ENCODE measurements at regions not wholly inside any gene's neighbourhood (a gene's known extent, or its start where the extent isn't known, plus 50 kb on each side); places are given as distances from the start of the nearest gene placed in this dataset.
A peak's percentile ranks its signal among the peaks of the same experiment; 100 is the strongest.

DNA sequence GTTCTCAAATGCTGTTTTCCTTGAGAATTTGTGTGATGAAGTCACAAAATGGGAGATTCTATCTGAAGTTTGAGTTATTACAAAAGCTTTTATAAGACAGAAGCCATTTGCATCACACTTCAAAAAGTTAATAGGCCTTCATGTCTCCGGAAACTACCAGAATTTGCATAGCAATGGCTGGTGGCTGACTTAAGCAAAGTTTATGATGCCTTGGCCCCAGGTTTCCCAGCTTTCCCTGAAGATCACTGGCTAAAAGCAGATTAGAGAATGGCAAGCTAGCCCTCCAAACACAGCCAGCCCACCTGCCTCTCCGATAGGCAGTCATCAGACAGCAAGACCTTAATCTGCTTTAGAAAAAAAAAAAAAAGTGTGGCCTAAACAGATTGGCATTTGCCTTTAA, 197.8 kb downstream of the HS3ST1 start:
- H3K4me1 Mint-ChIP-seq, result peaks cover 11% of the 10 kb centered on the region
- H3K36me3 Mint-ChIP-seq, result no peaks in the 10 kb centered on the region
- H3K9me3 Mint-ChIP-seq, result peaks cover 3% of the 10 kb centered on the region
- H3K27ac Mint-ChIP-seq, result no peak overlapping the region
- H3K4me3 Mint-ChIP-seq, result no peak overlapping the region
- no peak for ATAC-seq
- H3K27me3 Mint-ChIP-seq, result no peaks in the 10 kb centered on the region

DNA sequence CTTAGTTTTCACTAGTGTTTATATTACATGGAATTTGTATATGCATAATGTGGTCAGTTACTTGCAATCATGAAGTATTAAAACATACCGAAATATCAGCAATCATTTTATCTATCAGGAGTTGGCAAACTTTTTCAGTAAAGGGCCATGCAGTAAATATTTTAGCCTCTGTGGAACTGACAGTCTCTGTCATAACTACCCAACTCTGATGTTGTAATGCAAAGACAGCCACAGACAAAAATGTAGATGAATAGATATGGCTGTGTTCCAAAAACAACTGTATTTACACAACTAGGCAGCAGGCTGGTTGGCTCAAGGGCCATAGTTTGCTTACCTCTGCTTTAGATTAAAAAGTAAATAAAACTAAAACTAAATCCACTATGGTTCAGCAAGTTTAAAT, 200.2 kb downstream of the HS3ST1 start:
- Mint-ChIP-seq H3K4me3 (no peak overlapping the region), H3K9me3 (no peaks in the 10 kb centered on the region), H3K27ac (no peak overlapping the region), H3K4me1 (peaks cover 11% of the 10 kb centered on the region), H3K27me3 (no peaks in the 10 kb centered on the region), H3K36me3 (no peaks in the 10 kb centered on the region)
- no peak for ATAC-seq

DNA sequence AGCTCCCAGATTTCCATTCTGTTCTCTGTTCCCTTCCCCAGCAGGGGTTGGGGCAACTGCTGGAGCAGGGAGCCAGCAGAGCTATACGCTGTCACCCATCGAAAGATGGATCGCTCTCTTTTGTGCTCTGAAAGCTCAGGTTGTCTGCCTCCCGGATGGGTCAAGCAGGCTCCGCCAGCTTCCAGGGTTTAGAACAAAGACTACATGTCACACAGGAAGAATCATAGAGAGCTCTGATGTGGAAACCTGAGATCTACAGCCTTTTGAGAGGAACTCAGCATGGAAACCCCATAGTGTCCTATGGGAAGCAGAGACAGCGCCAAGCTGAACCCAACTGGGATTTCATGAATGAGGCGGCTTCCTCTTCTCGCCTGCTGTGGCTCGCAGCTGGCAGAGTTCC, 205.4 kb downstream of the HS3ST1 start:
- ATAC-seq, result no peak
- no peak overlapping the region for H3K4me3 Mint-ChIP-seq
- no peaks in the 10 kb centered on the region for H3K9me3 Mint-ChIP-seq
- H3K4me1 Mint-ChIP-seq, result no peaks in the 10 kb centered on the region
- H3K27ac Mint-ChIP-seq, result no peak overlapping the region
- H3K27me3 Mint-ChIP-seq, result no peaks in the 10 kb centered on the region
- H3K36me3 Mint-ChIP-seq, result no peaks in the 10 kb centered on the region

DNA sequence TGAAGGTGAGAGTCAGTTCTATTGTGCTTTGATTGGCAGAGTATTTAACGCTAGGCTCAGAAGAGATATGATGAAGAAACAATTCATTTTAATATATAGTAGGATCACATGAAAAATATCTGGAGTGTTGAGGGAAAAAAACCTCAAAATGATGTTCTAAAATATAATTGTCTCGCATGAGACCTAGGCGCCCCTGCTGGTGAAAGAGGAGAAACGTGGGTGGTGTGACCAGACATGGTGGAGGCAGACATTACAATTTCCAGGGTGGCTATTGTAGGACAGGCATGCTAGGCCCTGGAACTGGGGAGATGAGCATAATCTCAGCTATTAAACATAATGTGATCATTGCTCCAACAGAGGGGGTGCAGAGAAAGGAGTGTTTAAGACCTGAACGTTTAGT, 210.0 kb downstream of the HS3ST1 start:
- no peak for ATAC-seq
- Mint-ChIP-seq H3K27me3 (no peaks in the 10 kb centered on the region), H3K9me3 (no peaks in the 10 kb centered on the region), H3K27ac (no peak overlapping the region), H3K4me1 (no peaks in the 10 kb centered on the region), H3K4me3 (no peak overlapping the region), H3K36me3 (no peaks in the 10 kb centered on the region)

DNA sequence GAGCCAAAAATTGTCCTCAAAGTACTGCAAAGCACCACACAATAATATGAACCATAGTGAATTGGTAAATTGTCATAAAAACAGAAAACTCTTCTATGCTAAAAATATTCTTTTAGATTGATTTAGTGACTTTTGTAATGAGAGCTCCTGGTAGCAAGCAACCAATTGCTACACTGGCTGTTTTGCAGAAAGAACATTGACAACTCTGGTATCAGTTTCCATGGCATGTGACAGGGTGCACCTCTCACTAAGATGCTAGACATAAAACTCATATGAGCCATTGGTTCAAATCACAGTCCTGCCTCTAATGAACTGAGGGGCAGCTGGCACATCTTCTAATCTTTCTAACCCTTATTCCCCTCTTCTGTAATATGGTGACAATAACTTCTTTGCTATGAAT, 212.2 kb downstream of the HS3ST1 start:
- H3K36me3 Mint-ChIP-seq, result no peaks in the 10 kb centered on the region
- ATAC-seq, result no peak

DNA sequence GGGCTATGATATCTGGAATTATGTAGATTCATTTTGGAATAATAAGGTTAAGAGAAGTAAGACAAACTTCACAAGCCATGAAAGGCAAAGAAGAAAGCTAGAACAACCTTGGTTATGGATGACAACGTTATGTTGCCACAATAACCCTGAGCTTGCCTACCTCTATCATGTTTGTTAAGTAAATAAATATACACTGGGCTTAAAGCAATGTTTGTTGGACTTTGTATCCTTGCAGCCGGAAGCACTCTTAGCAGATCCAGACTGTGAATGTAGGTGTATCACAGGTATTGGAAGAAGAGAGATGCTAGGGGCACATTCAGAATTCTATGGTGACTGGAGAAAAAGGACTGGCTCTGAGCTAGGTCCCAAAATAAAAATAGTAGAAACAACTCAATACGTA, 214.4 kb downstream of the HS3ST1 start:
- no peak overlapping the region for H3K4me3 Mint-ChIP-seq
- no peaks in the 10 kb centered on the region for H3K27me3 Mint-ChIP-seq
- no peaks in the 10 kb centered on the region for H3K4me1 Mint-ChIP-seq
- no peaks in the 10 kb centered on the region for H3K36me3 Mint-ChIP-seq
- H3K9me3 Mint-ChIP-seq, result no peaks in the 10 kb centered on the region
- H3K27ac Mint-ChIP-seq, result no peak overlapping the region
- no peak for ATAC-seq

More for the DNA sequence above, 212.2 kb downstream of the HS3ST1 start:
- Mint-ChIP-seq H3K4me3 (no peak overlapping the region), H3K27ac (no peak overlapping the region), H3K4me1 (no peaks in the 10 kb centered on the region), H3K27me3 (no peaks in the 10 kb centered on the region), H3K9me3 (no peaks in the 10 kb centered on the region)

DNA sequence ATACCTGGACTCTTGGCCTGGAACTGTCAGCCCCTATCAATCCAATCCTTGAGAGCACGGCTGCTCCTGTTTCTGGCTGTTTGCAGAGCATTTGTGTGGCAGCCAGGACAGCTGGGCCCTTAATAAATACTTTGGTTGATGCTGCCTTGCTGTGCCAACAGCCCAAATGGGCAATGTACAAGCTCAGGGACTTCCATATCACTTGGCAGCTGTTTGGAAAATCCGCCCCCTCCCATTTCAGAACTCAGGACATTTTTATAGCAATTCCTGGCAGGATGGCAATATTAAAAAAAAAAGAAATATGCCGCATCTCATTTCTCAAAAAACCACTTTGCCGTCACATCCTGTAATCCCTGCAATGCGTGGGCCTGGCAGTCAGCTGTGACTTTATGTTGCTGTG, 218.9 kb downstream of the HS3ST1 start:
- Mint-ChIP-seq H3K4me1 (no peaks in the 10 kb centered on the region), H3K36me3 (peaks cover 6% of the 10 kb centered on the region), H3K9me3 (peaks cover 12% of the 10 kb centered on the region), H3K4me3 (no peak overlapping the region), H3K27ac (no peak overlapping the region), H3K27me3 (no peaks in the 10 kb centered on the region)
- ATAC-seq, result no peak

DNA sequence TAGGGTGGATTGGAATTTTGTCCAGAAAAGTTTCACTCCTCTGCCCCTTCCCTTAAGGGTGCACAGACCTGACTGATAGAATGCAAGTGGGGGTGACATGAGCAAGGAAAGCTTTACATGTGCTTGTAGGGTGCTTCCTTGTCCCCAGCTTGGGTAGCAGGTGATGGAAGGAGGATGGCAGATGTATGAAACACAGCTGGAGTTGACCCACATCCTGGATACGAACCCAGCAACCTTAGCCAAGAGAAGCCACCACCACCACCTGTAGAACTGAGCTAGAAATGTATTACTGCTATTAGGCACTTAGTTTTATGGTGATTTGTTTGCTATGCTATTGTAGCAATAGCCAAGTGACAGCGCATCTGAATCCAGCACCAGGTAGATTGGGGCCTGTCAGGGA, 227.4 kb downstream of the HS3ST1 start:
- peaks cover 2% of the 10 kb centered on the region for H3K9me3 Mint-ChIP-seq
- no peaks in the 10 kb centered on the region for H3K27me3 Mint-ChIP-seq
- no peak overlapping the region for H3K4me3 Mint-ChIP-seq
- no peaks in the 10 kb centered on the region for H3K36me3 Mint-ChIP-seq
- no peak overlapping the region for H3K27ac Mint-ChIP-seq
- no peaks in the 10 kb centered on the region for H3K4me1 Mint-ChIP-seq
- ATAC-seq, result no peak

DNA sequence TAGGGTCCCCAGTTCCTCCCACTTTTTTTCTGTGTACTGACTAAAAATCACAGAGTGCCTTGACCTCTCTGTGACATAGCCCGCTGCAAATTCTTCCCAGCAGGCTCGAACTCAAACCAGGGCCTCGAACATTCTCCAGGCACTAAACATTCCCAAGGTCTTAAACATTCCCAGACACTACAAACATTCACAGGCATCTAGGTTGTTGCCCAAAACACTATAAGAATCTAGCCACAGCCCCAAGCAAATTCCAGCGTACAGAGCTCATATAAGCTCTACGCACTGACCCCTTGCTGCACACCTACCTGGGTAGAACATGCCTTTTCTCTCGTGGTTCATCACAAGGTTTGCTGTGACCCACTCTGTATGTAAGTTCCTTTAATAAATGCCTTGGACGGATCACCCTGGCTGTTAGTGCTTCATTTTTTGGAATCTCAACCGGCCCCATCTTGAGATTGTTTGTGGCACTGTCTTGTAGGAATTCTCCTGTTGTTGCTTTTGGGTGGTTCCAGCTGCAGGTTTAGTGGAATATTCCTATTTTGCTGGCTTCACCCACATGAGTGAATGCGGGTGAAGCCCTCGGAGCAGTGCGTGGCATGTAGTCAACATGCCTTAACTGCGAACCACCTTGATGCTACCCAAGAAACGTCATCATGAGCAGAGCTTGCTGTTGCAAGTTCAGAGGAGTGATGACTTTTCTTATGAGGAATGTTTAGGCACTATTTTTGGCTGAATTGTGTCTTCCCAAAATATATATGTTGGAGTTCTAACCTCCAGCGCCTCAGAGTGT, 230.0 kb downstream of the HS3ST1 start:
- Mint-ChIP-seq H3K36me3 (no peaks in the 10 kb centered on the region), H3K9me3 (no peaks in the 10 kb centered on the region), H3K4me3 (no peak overlapping the region), H3K4me1 (peaks cover 7% of the 10 kb centered on the region), H3K27me3 (no peaks in the 10 kb centered on the region), H3K27ac (no peak overlapping the region)
- no peak for ATAC-seq

DNA sequence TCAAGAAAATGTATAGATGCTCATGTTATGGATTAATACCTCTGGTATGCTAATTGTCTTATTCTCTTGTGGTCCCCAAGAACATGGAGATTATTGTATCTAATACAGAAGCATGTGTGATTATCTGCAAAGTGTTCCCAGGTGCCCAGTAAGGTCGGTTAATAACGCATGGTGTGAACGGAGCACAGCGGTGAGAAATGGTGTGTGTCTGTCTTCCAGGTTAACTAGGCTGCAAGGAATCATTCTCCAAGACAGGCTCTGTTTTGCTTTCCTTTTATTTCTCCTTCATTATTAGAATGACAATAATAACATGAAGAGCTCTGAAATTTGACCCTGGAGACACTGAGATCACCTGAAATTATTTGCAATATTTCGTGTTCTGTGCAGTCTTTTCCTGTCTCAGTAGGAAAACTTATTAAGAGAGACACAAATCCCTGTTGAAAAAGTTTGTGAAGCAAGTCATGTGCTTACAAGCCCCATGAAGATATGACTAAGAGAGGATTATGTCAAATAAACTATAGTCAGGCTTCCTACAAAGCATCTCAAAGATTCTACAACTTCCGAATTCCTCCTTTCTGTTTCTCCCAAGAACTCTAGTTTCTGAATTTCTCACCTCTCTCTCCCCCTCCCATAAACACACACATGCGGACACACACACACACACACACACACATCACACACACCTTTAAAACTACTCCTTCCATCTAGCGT, 230.9 kb downstream of the HS3ST1 start:
- Mint-ChIP-seq H3K9me3 (no peaks in the 10 kb centered on the region), H3K36me3 (peaks cover 2% of the 10 kb centered on the region), H3K27me3 (peaks cover 3% of the 10 kb centered on the region), H3K27ac (no peak overlapping the region), H3K4me3 (no peak overlapping the region), H3K4me1 (peaks cover 7% of the 10 kb centered on the region)
- ATAC-seq, result no peak

DNA sequence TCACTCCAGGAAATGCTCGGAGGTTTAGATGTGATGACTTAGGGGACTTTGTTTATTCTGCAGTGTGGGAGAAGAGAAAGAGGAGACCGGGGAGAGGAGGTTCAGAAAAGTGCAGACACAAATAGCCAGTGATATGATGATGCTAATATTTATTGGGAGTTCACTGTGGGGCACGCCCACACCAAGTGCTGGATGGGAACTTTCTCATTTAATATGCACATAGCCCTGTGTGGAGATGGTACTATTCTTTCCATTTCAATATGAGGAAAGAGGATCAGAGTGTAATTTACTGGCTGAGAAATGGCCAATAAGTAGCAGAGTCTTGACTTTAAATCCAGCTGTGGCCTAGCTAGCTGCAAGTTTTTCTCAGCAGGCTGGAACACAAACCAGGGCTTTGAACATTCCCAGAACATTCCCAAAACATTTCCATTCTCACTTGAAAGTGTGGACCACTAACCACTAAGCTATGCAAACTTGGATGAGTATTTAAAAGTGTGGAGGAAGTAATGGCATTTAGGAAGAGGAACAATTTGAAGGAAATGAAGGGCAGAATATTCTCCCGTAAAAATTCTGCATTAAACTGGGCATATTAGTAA, 231.7 kb downstream of the HS3ST1 start:
- H3K27ac Mint-ChIP-seq, result no peak overlapping the region
- H3K36me3 Mint-ChIP-seq, result peaks cover 6% of the 10 kb centered on the region
- peaks cover 7% of the 10 kb centered on the region for H3K4me1 Mint-ChIP-seq
- ATAC-seq, result no peak
- no peak overlapping the region for H3K4me3 Mint-ChIP-seq
- H3K9me3 Mint-ChIP-seq, result no peaks in the 10 kb centered on the region
- peaks cover 10% of the 10 kb centered on the region for H3K27me3 Mint-ChIP-seq

DNA sequence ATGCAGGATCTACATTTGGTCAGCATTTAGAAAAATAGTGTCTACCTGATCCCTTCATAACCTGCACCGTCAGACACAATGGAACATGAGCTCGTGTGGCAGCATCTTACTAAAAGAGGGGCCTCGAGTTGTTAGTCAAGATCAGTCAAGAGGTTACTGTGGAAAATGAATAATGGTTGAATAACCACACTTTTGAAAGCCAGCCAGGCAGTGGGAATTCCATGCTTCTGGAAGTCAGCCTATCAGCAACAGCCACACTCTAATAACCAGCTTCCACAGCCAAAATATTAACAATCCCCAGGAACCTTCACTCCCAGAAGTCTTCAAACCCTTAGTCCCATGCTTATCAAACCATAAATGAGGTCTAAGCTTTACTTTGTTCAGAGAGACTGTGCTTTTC, 234.3 kb downstream of the HS3ST1 start:
- peaks cover 14% of the 10 kb centered on the region for H3K4me1 Mint-ChIP-seq
- H3K9me3 Mint-ChIP-seq, result peaks cover 3% of the 10 kb centered on the region
- peaks cover 17% of the 10 kb centered on the region for H3K27me3 Mint-ChIP-seq
- no peak for ATAC-seq
- H3K36me3 Mint-ChIP-seq, result peaks cover 6% of the 10 kb centered on the region
- H3K4me3 Mint-ChIP-seq, result no peak overlapping the region
- no peak overlapping the region for H3K27ac Mint-ChIP-seq

DNA sequence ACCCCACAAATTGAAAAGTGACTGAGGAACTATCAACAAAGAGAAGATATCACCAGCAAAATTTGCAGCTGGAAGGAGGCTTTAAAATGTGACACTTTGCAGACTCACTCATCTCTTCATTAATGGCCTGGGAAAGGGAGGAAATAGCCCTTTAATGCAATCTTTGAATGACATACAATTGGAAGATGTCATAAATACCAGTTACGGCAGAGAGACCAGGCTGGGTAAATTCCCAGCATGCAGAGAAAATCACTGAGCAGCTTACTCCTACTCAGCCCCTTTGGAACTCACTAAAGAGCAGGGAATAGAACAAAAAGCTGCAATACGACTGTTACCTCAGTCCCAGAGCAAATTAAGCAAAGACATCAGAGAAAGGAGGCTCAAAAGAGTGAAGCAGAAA, 238.9 kb downstream of the HS3ST1 start:
- H3K4me1 Mint-ChIP-seq, result peaks cover 15% of the 10 kb centered on the region
- H3K9me3 Mint-ChIP-seq, result peaks cover 3% of the 10 kb centered on the region
- ATAC-seq, result no peak
- H3K4me3 Mint-ChIP-seq, result no peak overlapping the region
- H3K27me3 Mint-ChIP-seq, result peaks cover 17% of the 10 kb centered on the region
- peak overlapping the region; percentile 50 for H3K27ac Mint-ChIP-seq
- peaks cover 6% of the 10 kb centered on the region for H3K36me3 Mint-ChIP-seq

DNA sequence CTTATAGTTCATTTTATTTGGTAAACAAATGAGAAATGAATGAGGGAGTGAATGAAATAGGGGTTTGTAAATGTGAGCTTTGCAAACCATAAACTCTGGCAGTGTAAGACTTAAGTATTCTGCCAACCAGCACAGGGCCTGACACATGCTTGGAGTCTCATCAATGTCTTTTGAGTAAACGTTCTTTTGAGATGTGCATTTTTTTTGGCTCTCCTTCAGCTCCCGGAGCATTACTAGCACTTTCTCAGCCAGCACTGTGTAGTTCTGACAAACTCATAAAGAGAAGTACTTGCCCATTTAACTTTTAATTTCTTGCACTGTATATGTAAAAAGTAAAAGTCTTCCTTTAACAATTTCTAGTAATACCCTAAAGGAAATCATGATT, 245.3 kb downstream of the HS3ST1 start:
- no peaks in the 10 kb centered on the region for H3K27me3 Mint-ChIP-seq
- ATAC-seq, result no peak
- H3K4me1 Mint-ChIP-seq, result no peaks in the 10 kb centered on the region
- H3K36me3 Mint-ChIP-seq, result no peaks in the 10 kb centered on the region
- H3K27ac Mint-ChIP-seq, result no peak overlapping the region
- no peak overlapping the region for H3K4me3 Mint-ChIP-seq
- peaks cover 2% of the 10 kb centered on the region for H3K9me3 Mint-ChIP-seq

DNA sequence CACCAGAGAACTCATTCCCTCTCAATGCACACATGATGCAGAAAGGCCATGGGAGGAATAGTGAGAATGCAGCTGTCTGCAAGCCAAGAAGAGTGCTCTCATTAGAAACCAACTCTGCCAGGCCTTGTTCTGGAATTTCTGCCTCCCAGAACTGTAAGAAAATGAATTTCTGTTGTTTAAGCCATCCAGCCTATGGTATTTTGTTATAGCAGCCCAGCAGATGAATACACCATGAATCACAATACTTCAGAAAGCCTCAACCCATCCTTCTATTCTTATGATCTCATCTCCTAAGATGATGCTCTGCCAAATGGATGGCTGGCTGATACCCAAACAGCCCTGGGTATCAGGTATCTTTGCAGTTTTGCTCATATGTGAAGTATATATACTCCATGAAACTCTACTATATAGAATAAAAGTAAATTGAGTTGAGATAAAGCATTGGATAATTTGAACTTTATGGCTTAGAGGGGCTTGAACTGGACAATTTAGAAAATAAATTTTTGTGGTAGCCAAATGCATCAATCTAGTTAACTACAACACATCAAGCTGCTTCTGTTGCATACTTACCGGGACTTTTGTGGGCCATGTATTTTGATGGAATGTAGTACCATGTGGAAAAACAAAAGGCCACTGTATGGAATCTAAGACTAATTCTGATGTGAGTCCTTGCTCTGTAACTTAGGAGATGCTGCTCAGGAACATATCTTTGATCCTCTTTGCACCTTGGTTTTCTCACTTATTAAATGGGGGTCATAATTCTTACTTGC, 245.9 kb downstream of the HS3ST1 start:
- no peaks in the 10 kb centered on the region for H3K4me1 Mint-ChIP-seq
- no peak for ATAC-seq
- H3K9me3 Mint-ChIP-seq, result peaks cover 2% of the 10 kb centered on the region

More for the DNA sequence above, 245.9 kb downstream of the HS3ST1 start:
- H3K27ac Mint-ChIP-seq, result no peak overlapping the region
- H3K4me3 Mint-ChIP-seq, result no peak overlapping the region
- H3K27me3 Mint-ChIP-seq, result no peaks in the 10 kb centered on the region
- H3K36me3 Mint-ChIP-seq, result no peaks in the 10 kb centered on the region

Data from stimulated activated memory B cell treated with anti-CD40 and anti-IgM and Interleukin-4, amounts not matched to agents 10 μg/mL and 1 μg/mL and 100 μg/mL, for 72 hours (primary cell).